ENCODE measurements at regions not wholly inside any gene's neighbourhood (a gene's known extent, or its start where the extent isn't known, plus 50 kb on each side); places are given as distances from the start of the nearest gene placed in this dataset.
"Not testable (repeated sequence)": the region's sequence is repeated elsewhere in the genome, so short reads cannot be mapped to it uniquely, and the experiment has no call there.

DNA sequence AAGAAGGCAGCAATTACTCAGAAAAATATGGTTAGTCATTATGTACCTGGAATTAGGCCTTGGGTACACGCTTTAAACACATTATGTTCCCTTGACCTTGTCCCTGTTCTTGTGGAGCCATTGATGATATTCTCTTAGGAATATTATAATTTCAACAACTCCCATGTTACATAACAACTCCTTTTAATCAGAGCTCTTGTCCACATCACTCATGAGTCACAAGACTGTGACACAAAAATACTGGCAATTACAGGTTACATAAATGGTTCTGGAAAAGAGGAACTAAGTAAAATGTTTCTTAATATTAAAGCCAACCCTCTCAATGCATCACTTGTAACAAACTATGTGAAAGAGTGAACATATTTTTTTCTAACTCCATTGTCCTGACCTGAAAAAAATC is 143.8 kb upstream of the PCLO start:
- no peak for DNase-seq (ENCODE audit: low spot score)

DNA sequence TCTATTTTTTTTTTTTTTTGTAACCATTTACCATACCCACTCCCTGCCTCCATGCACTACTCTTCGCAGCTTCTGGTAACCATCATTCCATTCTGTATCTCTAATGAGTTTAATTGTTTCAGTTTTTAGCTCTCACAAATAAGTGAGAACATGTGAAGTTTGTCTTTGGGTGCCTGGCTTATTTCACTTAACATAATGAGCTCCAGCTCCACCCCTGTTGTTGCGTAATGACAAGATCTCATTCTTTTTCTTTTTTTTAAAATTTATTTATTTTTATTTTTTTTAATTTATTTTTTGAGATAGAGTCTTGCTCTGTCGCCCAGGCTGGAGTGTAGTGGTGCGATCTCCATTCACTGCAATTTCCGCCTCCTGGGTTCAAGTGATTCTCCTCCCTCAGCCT is 142.3 kb upstream of the PCLO start:
- DNase-seq (ENCODE audit: low spot score), result no peak

GRCh38 chr7:83301416-83301815 is 138.7 kb upstream of the PCLO start:
- no peak for DNase-seq (ENCODE audit: low spot score)

GRCh38 chr7:83290211-83290610 is 127.5 kb upstream of the PCLO start:
- no peak for DNase-seq (ENCODE audit: low spot score)

DNA sequence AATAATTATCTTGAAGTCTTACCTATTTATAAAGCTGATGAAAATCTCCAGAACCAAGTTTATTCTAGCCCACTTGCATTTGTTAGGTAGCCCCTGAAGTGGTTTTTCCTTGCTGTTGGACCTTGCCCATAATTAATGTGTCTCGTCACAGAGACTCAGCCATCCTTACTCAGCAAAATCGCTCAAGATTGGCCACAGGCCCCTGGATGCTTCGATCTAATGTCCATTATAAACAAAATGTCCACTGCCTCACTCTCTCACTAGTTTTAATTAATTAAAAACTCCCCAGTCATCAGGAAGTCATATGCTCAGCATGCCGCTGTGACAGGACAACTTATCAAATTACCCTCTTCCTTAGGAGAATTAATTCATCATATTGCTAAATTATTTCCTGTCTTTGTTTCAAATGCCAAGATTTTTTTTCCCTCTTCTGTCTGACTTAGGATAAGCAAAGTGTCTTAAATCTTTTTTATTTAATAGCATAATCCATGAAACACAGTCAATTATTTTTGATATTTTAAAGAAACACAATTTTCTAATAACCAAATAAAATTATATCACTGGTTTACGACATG is 126.8 kb upstream of the PCLO start:
- no peak for DNase-seq (ENCODE audit: low spot score)

DNA sequence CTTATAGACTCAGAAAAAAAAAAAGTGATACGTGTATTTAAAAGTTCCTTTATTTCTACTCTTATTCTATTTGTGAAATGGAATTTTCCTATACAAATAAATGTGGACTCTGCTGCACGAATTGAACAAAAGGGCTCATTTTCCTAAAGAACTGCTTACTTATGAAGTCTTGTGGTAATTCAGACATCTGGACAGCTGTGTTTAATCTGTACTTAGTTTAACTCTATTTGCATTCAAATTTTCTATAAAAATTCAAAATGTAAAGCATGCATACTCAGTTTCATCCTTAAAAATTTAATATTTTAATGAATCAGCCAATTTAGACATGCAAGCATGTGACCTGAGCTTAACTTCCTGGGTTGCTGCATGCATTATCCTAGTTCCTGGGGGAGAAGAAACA is 118.0 kb upstream of the PCLO start:
- DNase-seq (ENCODE audit: low spot score), result no peak

- no peak for DNase-seq (ENCODE audit: low spot score)
Observed at GRCh38 chr7:83276250-83276649, 113.6 kb upstream of the PCLO start.

DNA sequence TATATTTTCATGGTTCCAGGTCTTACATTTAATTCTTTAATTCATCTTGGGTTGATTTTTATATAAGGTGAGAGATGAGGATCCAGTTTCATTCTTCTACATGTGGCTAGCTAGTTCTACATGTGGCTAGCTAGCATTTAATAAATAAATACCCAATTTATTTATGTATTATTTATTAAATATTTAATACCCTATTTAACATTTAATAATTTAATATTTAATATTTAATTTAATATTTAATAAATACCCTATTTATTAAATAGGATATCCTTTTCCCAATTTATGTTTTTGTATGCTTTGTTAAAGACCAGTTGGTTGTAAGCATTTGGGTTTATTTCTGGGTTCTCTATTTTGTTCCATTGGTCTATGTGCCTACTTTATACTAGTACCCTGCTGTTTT is 111.0 kb upstream of the PCLO start:
- no peak for DNase-seq (ENCODE audit: low spot score)

DNA sequence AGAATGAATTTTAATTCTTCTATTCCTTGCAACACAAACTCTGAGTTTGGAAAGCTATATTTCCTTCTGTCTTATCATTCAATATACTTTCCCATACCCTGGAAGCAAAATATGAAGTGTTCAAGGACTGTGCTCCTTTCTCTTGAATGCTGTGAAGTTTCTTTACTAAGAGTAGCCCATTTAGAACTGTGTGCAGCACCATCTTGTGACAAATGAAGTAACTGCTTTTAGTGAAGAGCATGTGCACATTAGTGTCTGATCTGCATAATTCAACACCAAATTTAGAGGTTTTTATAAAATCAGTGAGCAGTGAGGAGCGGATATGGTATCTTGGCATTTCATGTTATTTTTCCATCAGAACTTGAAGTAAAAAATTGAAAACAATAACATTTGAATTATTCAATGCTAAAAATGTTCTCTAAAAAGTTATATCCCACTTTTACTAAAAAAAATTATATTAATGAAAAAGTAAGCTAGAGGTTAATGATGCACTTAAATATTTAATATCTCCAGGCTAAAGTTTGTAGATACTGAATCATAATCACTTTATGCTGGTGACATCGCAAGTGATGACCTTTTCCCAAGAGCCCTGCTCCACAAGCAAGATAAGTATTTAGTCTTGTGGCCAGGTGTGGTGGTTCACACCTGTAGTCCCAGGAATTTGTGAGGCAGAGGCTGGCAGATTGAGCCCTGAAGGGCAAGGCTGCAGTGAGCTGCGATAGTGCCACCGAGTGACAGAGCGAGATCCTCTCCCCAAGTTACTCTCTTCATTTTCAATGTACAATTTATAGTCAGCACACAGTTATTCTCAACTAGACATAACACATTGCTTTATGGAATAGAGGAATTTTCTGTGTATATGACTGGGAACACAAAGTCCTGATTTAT is 108.8 kb upstream of the PCLO start:
- peak; percentile 23 for DNase-seq (ENCODE audit: low spot score)

DNA sequence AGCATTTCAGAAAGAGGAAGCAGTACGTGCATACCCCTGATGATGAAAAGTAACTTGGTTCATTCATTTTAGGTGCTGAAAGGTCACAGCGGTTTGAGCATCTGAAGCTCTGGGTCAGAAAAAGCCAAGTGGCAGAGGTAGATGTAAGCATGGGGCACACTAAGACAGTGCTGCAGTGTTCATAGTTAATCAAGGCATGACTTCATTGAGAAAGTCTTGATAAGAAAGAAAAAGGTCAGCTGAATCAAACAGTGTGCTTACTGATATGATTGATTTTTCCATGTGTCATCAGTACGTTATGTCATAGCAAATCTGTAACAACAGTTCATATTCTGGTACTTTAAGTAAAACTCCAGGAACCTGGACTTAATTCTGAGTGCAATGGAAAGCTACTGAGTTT is 107.7 kb upstream of the PCLO start:
- no peak for DNase-seq (ENCODE audit: low spot score)

GRCh38 chr7:83267141-83267631 is 104.5 kb upstream of the PCLO start:
- no peak for DNase-seq (ENCODE audit: low spot score)

DNA sequence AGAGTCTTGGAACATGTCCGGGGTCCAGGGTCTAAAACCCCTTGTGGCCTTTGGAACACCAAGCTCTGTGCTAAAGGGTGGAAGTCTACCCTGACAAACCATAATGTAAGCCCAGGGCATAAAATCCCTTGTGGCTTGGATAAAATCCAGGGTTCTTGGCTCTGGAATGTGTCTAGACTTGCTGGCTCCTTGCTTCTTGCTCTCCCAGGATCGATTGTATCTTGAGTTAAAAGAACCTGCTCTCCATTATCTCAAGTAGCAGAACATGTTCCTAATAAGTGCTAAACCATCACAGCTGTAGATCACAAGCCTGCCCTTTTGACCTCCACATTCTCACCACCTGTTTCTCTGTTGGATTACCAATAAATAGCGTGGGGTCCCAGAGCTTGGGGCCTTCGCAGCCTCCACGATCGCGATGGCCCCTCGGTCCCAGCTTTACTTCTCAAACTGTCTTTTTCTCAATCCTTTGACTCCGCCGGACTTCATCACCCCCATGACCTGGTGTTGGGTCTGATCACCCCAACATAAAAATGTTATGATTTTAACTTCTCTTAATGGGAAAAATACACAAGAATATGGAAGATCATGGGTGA is 100.9 kb upstream of the PCLO start:
- not testable (repeated sequence) for DNase-seq (ENCODE audit: low spot score)

- DNase-seq (ENCODE audit: low spot score), result no peak
Observed at GRCh38 chr7:83259064-83259463, 96.4 kb upstream of the PCLO start.

DNA sequence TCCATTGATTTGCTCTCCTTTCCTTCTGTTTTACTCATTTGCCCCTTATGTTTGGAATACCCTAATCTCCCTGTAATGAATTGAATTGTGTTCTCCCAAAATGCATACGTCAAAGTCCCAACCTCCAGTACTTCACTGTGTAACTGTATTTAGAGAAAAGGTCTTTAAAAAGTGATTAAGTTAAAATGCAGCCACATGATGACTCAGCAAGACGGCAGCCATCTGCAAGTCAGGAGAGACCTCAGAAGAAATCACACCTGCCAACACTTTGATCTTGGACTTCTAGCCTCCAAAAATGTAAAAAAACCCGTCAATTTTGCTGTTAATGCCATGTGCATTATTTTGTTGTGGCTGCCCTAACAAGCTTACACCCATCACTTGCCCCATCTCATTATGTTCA is 85.3 kb upstream of the PCLO start:
- no peak for DNase-seq (ENCODE audit: low spot score)

DNA sequence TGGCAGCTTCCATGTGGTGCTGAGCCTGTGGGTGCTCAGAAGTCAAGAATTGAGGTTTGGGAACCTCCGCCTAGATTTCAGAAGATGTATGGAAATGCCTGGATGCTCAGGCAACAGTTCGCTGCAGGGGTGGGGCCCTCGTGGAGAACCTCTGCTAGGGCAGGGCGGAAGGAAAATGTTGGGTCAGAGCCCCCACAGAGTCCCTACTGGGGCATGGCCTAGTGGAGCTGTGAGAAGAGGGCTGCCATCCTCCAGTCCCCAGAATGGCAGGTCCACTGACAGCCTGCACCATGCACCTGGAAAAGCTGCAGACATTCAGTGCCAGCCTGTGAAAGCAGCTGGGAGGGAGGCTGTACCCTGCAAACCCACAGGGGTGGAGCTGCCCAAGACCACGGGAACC is 56.5 kb upstream of the PCLO start:
- not testable (repeated sequence) for DNase-seq (ENCODE audit: low spot score)

- DNase-seq (ENCODE audit: low spot score), result no peak
Observed at GRCh38 chr7:83212883-83213282, 50.2 kb upstream of the PCLO start.

All from iPS-NIHi11 (cell line).